GM13977 (cell line): ENCODE measurements at regions not wholly inside any gene's neighbourhood (a gene's known extent, or its start where the extent isn't known, plus 50 kb on each side); places are given as distances from the start of the nearest gene placed in this dataset.

Experiments
- DNase-seq: peaks from one replicate; pipeline ENCODE4 v3.0.0; 2012; ENCODE audit warnings: low spot score
- in situ Hi-C: fragments of 300-500 bp; cut with MboI; formaldehyde crosslinking; loops from one replicate; pipeline ENCODE4 v1.12.0; 2022; ENCODE audit warnings: low sequenced_read_pairs, low pct_unique_long_range_greater_than_20kb, mixed read lengths, inconsistent platforms; ENCODE audit not compliant: unreplicated experiment
- TF ChIP-seq, protein P1 (sequence below): IDR thresholded peaks from 2 replicates; pipeline ENCODE4 v1.5.1; 2012; ENCODE audit warnings: mild to moderate bottlenecking, control low read depth; ENCODE audit not compliant: insufficient read depth; ENCODE audit errors: extremely low read depth, missing control alignments

DNA sequence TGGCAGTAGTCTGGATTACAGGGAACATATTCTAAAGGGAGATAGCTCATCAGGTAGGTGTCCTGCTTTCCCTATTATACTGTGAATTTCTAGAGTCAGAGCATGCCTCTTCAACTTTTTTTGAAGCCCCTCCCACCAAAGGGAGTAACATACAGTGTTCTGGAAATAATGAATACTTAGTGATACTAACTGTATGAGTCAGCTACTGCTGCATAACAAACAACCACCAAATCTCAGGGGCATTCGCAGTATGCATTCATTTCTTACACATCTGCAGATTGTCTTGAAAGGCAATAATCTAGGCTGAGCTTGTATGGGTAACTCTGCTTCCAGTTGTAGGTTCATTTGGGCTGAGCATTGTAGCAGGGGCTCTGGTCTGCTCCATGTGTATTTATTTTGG is 409.7 kb upstream of the SPRED2 start:
- TF ChIP-seq, protein P1, sequence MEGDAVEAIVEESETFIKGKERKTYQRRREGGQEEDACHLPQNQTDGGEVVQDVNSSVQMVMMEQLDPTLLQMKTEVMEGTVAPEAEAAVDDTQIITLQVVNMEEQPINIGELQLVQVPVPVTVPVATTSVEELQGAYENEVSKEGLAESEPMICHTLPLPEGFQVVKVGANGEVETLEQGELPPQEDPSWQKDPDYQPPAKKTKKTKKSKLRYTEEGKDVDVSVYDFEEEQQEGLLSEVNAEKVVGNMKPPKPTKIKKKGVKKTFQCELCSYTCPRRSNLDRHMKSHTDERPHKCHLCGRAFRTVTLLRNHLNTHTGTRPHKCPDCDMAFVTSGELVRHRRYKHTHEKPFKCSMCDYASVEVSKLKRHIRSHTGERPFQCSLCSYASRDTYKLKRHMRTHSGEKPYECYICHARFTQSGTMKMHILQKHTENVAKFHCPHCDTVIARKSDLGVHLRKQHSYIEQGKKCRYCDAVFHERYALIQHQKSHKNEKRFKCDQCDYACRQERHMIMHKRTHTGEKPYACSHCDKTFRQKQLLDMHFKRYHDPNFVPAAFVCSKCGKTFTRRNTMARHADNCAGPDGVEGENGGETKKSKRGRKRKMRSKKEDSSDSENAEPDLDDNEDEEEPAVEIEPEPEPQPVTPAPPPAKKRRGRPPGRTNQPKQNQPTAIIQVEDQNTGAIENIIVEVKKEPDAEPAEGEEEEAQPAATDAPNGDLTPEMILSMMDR = no peak
- no peak for DNase-seq
- in situ Hi-C loops = no loop called here

DNA sequence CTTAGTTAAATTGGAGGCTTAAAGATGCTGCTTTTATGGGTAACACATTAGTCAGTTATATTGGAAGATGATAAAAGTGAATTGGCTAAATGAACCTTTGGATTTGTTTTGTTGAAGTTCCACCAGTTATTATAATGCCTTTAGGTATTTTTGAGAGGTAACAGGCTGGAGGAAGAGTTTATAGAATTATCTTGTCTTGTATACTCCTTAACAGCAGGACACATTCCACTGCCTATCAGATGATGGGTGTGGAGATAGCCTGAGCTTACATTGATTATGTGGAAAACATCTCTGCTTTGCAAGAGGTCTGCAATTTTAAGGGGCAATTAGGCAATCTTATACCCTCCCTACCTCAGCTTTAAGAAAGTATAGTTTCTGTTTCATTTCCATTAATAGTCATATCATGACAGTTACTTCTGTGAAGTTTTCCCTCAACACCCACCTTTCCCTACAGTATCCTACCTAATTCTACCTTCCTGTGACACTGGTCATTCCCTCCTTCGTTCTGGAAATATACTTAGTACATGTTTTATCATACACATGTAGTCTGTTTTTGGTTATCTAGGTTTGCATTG is 403.7 kb upstream of the SPRED2 start:
- TF ChIP-seq, protein P1 = no peak
- in situ Hi-C loops = no loop called here
- DNase-seq = no peak

DNA sequence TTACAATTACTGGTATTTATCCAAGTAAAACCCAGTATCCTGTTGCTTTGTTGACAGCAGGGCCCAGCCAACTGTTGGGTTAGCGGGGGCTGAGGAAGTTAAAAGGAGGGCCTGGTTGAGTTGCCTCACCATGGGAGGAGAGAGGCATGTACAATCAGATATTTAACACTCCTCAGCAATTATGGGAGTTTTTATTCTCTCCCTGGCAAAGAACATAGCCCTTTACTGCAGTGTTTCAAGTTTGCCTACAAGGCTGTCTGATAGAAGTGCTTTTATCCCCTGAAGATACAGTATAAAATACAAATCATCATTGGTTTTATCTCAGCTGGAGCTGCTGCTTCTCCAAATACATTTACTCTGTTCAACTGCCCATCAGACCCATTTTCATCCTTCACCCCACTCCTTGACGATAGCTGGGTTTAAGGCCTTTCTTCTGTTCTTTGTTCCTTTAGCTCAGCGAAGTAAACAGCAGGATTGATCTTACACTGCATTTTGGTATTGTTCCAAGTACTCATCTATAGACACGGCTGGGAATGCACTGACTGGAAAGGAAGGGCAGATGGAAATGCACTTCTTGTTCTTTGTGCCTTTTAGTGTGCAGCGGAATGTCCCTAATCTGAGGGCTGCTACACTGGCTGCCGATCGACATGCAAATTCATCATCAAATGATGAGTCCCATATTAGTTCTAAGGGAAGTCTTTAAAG is 402.5 kb upstream of the SPRED2 start:
- in situ Hi-C loops = no loop called here
- TF ChIP-seq, protein P1 = no peak

DNA sequence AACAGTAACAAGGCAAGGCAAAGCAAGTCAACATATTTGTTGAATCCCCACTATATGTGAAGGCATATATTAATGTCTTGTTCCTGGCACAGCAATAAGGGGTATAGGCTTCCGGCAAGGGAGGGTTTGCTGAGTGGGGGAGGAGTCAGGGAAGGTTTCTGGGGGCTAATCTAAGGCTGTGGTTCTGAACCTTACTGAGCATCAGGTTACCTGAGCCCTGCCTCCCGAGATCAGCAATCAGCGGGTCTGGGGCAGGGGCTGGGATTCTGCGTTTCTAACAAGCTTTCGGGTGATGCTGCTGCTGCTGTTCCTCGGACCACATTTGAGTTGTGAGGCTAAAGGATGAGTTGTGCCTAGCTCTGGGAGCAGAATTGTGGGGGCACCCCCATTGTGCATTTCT is 401.7 kb upstream of the SPRED2 start:
- in situ Hi-C loops = no loop called here
- no peak for DNase-seq
- TF ChIP-seq, protein P1 = no peak

More for the DNA sequence above, 402.5 kb upstream of the SPRED2 start:
- DNase-seq = no peak

DNA sequence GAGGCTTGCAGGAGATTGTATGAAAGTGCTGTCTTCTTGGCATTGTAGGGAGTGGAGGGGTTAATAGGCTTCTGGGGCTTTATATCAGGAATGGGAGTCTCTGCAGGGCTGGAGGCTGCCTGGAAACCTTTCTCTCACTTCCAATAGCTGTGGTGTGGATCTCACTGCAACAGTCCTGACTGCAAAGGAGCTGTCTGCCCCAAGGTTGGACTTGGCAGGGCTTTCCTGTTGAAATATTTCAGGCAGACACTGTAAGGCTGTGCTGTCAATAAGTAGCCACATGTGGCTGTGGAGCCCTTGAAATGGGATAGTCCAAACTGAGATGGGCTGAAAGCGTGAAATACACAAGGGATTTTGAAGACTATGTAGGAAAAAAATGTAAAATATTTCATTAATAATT is 399.1 kb upstream of the SPRED2 start:
- no peak for DNase-seq
- in situ Hi-C loops = no loop called here
- TF ChIP-seq, protein P1 = no peak

DNA sequence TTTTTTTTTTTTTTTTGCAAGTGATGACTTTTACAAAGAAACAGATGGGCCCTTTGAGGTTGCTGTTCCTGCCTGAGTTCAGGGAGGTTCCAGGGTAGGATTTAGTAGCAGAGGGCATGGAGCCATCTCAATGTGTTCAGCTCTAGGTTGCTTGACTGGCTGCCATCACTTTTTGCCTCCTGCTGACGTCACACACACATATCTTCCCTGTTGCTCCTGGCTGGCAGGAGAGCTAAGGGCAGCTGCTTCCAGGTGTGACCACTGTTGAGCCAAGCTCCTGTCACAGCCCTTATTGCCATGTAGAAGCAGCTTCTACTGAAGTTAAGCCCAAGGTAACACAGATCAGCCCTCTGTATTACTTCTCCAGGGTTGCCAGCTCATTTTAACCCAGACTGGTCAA is 394.2 kb upstream of the SPRED2 start:
- DNase-seq = no peak
- in situ Hi-C loops = no loop called here
- TF ChIP-seq, protein P1 = no peak
